ENCODE measurements at regions not wholly inside any gene's neighbourhood (a gene's known extent, or its start where the extent isn't known, plus 50 kb on each side); places are given as distances from the start of the nearest gene placed in this dataset.
"Not testable (repeated sequence)": the region's sequence is repeated elsewhere in the genome, so short reads cannot be mapped to it uniquely, and the experiment has no call there.

DNA sequence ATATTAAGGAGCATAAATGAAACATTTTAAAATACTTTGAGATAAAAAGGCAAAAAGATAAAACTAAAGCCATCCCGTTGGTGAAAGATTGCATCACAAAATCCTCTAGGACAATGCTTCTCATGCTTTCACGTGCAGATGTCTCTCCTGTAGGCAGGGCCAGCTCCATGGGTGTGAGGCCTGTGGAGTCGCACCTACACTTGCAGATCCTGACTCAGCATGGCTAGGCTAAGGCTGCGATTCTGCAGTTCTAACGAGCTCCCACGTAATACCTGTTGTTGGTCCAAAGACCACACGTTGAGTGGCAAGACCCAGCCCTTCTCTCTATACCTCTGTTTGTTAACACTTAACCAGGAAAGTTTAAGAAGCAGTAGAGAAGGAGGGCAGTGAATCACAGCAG, 62.1 kb upstream of the CAPRIN1 start:
- DNase-seq (ENCODE audit: low spot score): no peak
- peaks cover 3% of the 10 kb centered on the region for H3K27me3 Mint-ChIP-seq (ENCODE audit: low read depth)
- H3K27ac Mint-ChIP-seq (ENCODE audit: unreplicated experiment): no peak overlapping the region
- no peak for TF ChIP-seq CTCF (IDR thresholded peaks at IDR 0.05)
- H3K36me3 Mint-ChIP-seq (ENCODE audit: low read depth): no peaks in the 10 kb centered on the region
- H3K9me3 Mint-ChIP-seq (ENCODE audit: low read depth): no peaks in the 10 kb centered on the region
- no peaks in the 10 kb centered on the region for H3K4me1 Mint-ChIP-seq (ENCODE audit: low read depth)
- no peak overlapping the region for H3K4me3 Mint-ChIP-seq (ENCODE audit: unreplicated experiment)

- no peak for TF ChIP-seq CTCF (IDR thresholded peaks at IDR 0.05)
- no peaks in the 10 kb centered on the region for H3K4me1 Mint-ChIP-seq (ENCODE audit: low read depth)
- no peaks in the 10 kb centered on the region for H3K9me3 Mint-ChIP-seq (ENCODE audit: low read depth)
- no peaks in the 10 kb centered on the region for H3K36me3 Mint-ChIP-seq (ENCODE audit: low read depth)
- no peak for DNase-seq (ENCODE audit: low spot score)
- no peak overlapping the region for H3K27ac Mint-ChIP-seq (ENCODE audit: unreplicated experiment)
- no peak overlapping the region for H3K4me3 Mint-ChIP-seq (ENCODE audit: unreplicated experiment)
- peaks cover 3% of the 10 kb centered on the region for H3K27me3 Mint-ChIP-seq (ENCODE audit: low read depth)
These were observed 62.8 kb upstream of the CAPRIN1 start for GRCh38 chr11:33988586-33989370.

DNA sequence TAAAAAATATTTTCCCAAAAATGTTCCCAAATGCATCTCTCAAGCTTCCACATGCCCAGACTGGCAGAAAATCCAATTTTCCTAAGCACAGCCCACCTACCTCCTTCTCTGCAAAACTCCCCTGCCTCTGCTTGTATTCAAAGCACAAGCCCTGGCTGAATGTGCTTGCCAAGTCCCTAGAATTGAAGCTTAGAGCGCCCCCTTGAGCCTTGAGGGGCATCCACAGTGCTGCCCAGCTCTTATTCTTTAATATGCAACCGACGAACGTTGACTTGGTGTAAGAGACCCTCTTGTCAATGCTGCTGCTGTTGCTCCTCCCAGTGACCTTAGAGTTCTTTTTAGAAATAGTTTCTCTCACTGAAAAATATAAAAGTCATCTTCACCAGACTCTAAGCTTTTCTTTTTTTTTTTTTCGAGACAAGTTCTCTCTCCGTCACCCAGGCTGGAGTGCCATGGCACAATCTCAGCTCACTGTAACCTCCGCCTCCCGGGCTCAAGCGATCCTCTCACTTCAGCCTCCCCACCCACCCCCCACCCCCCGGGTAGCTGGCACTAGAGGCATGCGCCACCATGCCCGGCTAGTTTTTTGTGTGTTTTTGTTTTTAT, 63.5 kb upstream of the CAPRIN1 start:
- no peak for DNase-seq (ENCODE audit: low spot score)
- H3K27ac Mint-ChIP-seq (ENCODE audit: unreplicated experiment): no peak overlapping the region
- no peaks in the 10 kb centered on the region for H3K4me1 Mint-ChIP-seq (ENCODE audit: low read depth)
- H3K4me3 Mint-ChIP-seq (ENCODE audit: unreplicated experiment): no peak overlapping the region
- TF ChIP-seq CTCF (IDR thresholded peaks at IDR 0.05): peak; percentile 87
- no peaks in the 10 kb centered on the region for H3K36me3 Mint-ChIP-seq (ENCODE audit: low read depth)
- peaks cover 3% of the 10 kb centered on the region for H3K27me3 Mint-ChIP-seq (ENCODE audit: low read depth)
- no peaks in the 10 kb centered on the region for H3K9me3 Mint-ChIP-seq (ENCODE audit: low read depth)

DNA sequence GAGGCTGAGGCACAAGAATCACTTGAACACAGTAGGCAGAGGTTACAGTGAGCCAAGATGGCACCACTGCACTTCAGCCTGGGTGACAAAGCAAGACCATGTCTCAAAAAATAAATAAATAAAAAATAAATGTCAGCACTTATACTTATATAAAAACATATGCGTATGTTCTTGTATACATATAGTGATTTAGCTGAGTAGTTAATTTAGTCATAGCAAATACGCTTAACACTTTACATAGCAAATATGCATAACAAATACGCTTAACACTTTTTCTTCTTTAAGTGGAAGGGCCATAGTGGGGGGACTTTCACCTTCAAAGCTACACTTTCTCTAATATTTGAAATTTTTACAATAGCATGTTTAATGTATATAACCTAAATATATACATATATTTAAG, 64.0 kb upstream of the CAPRIN1 start:
- no peak overlapping the region for H3K4me3 Mint-ChIP-seq (ENCODE audit: unreplicated experiment)
- H3K9me3 Mint-ChIP-seq (ENCODE audit: low read depth): no peaks in the 10 kb centered on the region
- H3K27ac Mint-ChIP-seq (ENCODE audit: unreplicated experiment): no peak overlapping the region
- no peaks in the 10 kb centered on the region for H3K4me1 Mint-ChIP-seq (ENCODE audit: low read depth)
- H3K27me3 Mint-ChIP-seq (ENCODE audit: low read depth): peaks cover 3% of the 10 kb centered on the region
- H3K36me3 Mint-ChIP-seq (ENCODE audit: low read depth): no peaks in the 10 kb centered on the region
- TF ChIP-seq CTCF (IDR thresholded peaks at IDR 0.05): no peak
- DNase-seq (ENCODE audit: low spot score): no peak

DNA sequence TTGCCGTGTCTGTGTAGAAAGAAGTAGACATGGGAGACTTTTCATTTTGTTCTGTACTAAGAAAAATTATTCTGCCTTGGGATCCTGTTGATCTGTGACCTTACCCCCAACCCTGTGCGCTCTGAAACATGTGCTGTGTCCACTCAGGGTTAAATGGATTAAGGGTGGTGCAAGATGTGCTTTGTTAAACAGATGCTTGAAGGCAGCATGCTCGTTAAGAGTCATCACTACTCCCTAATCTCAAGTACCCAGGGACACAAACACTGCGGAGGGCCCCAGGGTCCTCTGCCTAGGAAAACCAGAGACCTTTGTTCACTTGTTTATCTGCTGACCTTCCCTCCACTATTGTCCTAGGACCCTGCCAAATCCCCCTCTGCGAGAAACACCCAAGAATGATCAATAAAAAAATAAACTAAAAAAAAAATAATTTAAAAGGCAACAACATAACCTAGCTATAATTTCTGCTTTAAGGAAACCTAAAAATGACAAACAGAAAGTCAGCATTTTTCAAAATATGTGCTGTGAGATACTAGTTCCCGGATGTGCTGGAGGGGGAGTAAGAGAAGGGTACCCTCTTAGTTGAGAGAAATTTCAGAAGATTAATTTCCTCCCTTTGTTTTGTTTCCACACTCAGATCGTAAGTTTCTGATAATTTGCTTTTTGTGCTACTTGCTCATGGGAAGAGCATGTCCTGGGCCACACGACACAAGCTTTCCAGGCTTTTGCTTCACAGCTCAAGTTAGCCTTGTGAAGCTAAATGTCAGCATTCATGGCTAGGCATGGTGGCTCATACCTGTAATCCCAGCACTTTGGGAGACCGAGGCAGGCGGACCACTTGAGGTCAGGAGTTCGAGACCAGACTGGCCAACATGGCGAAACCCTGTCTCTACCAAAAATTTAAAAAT, 64.7 kb upstream of the CAPRIN1 start:
- not testable (repeated sequence) for H3K4me1 Mint-ChIP-seq (ENCODE audit: low read depth); H3K27ac Mint-ChIP-seq (ENCODE audit: unreplicated experiment); H3K9me3 Mint-ChIP-seq (ENCODE audit: low read depth); H3K36me3 Mint-ChIP-seq (ENCODE audit: low read depth); H3K4me3 Mint-ChIP-seq (ENCODE audit: unreplicated experiment); DNase-seq (ENCODE audit: low spot score); H3K27me3 Mint-ChIP-seq (ENCODE audit: low read depth)

Measured in chondrocyte (in vitro differentiated cells).